Aorta (tissue), 5 donors: ENCODE measurements at regions not wholly inside any gene's neighbourhood (a gene's known extent, or its start where the extent isn't known, plus 50 kb on each side); places are given as distances from the start of the nearest gene placed in this dataset.
A peak's percentile ranks its signal among the peaks of the same experiment; 100 is the strongest.

Experiments used
- ATAC-seq: fragments of 200-7000 bp; cut with Tn5 transposase; one replicate; pipeline ENCODE4 v1.9.1; 2022; ENCODE audit warnings: moderate library complexity; ENCODE audit not compliant: low FRiP score
- DNase-seq, 2 donors: peaks; one replicate each; pipeline ENCODE4 v3.0.0-alpha.2; 2020
- H3K27ac ChIP-seq, 2 donors: one replicate each; pipeline ENCODE4 v1.5.1; 2013; ENCODE audit warnings: low read length in 2 of 2, mild to moderate bottlenecking in 2 of 2, moderate library complexity in 2 of 2, control low read depth in 1 of 2, inconsistent platforms in 1 of 2, low read depth in 1 of 2
- H3K27me3 ChIP-seq, 2 donors: one replicate each; pipeline ENCODE4 v1.6.1; 2013; ENCODE audit warnings: control low read depth in 1 of 2, low read length in 1 of 2, mild to moderate bottlenecking in 1 of 2, moderate library complexity in 1 of 2; ENCODE audit not compliant: insufficient read depth in 2 of 2, control insufficient read depth in 1 of 2
- H3K36me3 ChIP-seq, 2 donors: one replicate each; pipeline ENCODE4 v1.6.1; 2013; ENCODE audit warnings: control low read depth in 1 of 2, low read length in 1 of 2, mild to moderate bottlenecking in 1 of 2; ENCODE audit not compliant: insufficient read depth in 2 of 2, control insufficient read depth in 1 of 2
- H3K4me1 ChIP-seq, 2 donors: one replicate each; pipeline ENCODE4 v1.6.1; 2013; ENCODE audit warnings: low read length in 2 of 2, control low read depth in 1 of 2, mild to moderate bottlenecking in 1 of 2, moderate library complexity in 1 of 2; ENCODE audit not compliant: insufficient read depth in 2 of 2, control insufficient read depth in 1 of 2
- H3K4me3 ChIP-seq, 2 donors: one replicate each; pipeline ENCODE4 v1.5.1; 2013; ENCODE audit warnings: low read length in 2 of 2, control low read depth in 1 of 2, mild to moderate bottlenecking in 1 of 2
- H3K9me3 ChIP-seq: one replicate; pipeline ENCODE4 v1.6.1; 2013; ENCODE audit warnings: mild to moderate bottlenecking, low read length; ENCODE audit not compliant: control insufficient read depth
- WGBS, 2 donors: extraction: QIAGEN DNeasy Blood & Tissue Kit; methylation state at CpG; one replicate each; pipeline ENCODE4 v1.1.7; 2013; 5-methylcytosine and 5-hydroxymethylcytosine counted together
- intact Hi-C, 2 donors: fragments of 100-400 bp; cut with DNase I; formaldehyde crosslinking; loops; one replicate each; pipeline versions ENCODE4 v1.14.2 to v1.15.0; 2022
- donor health status: healthy with polysubstance abuse.
- donor health status: Bipolar disorder and iron deficiency.
- donor health status: DM: no; HTN: no; CAD: no.
- donor health status: DM: no; HTN: no; CAD: no.
- donor health status: DM: yes; HTN: yes; CAD: no.

GRCh38 chr20:58018590-58018989 lies 209.9 kb downstream of the ANKRD60 start:
- WGBS, 2 donors: 95 to 97% methylated on average over 8 of the region's 8 CpGs
- no peaks in the 10 kb centered on the region for H3K4me1 ChIP-seq
- intact Hi-C loops: loop anchor here in 1 of 2 donors (10.0 kb wide), 1 partner anchor 364 kb away; no protein-coding TSS in a partner anchor
- H3K4me3 ChIP-seq: no peak overlapping the region
- H3K27me3 ChIP-seq: no peaks in the 10 kb centered on the region
- DNase-seq (no peak), ATAC-seq (no peak)
- H3K27ac ChIP-seq: no peak overlapping the region
- H3K36me3 ChIP-seq: no peaks in the 10 kb centered on the region
- no peaks in the 10 kb centered on the region for H3K9me3 ChIP-seq

GRCh38 chr20:58017970-58018530 lies 210.4 kb downstream of the ANKRD60 start:
- Histone ChIP-seq H3K27ac (no peak overlapping the region), H3K9me3 (no peaks in the 10 kb centered on the region), H3K4me3 (no peak overlapping the region), H3K27me3 (no peaks in the 10 kb centered on the region), H3K36me3 (no peaks in the 10 kb centered on the region), H3K4me1 (no peaks in the 10 kb centered on the region)
- WGBS, 2 donors: 91 to 92% methylated on average over 16 of the region's 16 CpGs
- intact Hi-C loops: loop anchor here in 1 of 2 donors (10.0 kb wide), 1 partner anchor 363 kb away; no protein-coding TSS in a partner anchor
- ATAC-seq (no peak), DNase-seq (no peak)

DNA sequence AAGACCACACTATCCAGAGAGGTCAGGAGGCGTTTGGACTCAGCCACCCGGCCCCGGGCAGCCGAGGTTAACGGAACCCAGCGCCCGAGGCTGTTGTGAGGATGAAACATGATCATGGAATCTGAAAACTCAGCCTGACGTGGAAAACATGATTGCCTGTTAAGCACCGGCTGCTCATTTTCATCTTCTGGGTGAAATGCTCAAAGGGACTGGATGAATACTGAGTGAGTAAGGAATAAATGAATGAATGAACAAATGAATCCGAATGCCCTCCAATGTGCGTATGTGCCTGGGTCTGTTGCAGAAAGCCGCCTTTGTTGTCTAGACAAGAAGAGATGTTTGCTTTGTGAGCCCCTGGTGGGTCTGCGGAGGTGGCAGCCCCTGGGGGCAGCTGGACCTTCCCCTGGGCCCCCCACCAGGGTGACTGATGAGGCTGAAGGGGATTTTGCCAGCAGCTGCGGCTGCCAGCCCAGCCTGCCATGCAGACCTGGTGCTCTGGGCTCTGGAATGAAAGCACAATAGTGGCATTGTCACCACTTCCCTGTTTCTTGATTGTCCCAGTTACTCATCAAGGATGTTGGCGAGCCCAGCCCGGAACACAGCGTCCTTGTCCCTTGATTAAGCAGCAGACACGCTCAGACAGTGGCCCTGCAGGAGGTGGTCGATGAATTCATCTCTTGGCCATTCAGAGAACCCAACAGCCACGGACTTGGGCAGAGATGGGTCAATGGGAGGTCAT lies 211.1 kb downstream of the ANKRD60 start:
- H3K27ac ChIP-seq: no peak overlapping the region
- intact Hi-C loops: loop anchor here in 1 of 2 donors (10.0 kb wide), 1 partner anchor 363 kb away; no protein-coding TSS in a partner anchor
- H3K36me3 ChIP-seq: no peaks in the 10 kb centered on the region
- no peaks in the 10 kb centered on the region for H3K27me3 ChIP-seq
- H3K4me3 ChIP-seq: no peak overlapping the region
- DNase-seq: peak in 1 of 2 donors; percentile 66
- no peak for ATAC-seq
- 80 to 93% methylated on average over 20 of the region's 20 CpGs for WGBS, 2 donors
- H3K9me3 ChIP-seq: no peaks in the 10 kb centered on the region
- H3K4me1 ChIP-seq: no peaks in the 10 kb centered on the region

DNA sequence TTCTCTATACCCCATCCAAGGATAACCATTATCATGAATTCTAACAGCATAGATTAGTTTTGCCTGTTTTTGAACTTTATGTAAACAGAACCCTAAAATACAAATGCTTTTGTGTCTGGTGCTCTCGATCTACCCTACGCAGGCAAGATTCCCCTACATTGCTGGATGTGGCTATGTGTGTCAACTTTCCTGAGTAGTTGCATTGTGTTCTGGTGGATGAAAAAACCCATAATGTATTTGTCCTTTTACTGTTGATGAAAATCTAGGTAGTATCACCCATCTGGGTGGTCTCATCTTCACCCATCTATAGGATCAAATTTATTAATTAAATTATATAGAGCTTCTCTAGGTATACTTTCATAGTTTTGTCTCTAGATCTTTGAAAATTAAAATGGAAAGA lies 211.7 kb downstream of the ANKRD60 start:
- no peaks in the 10 kb centered on the region for H3K36me3 ChIP-seq
- intact Hi-C loops: loop anchor here in 1 of 2 donors (10.0 kb wide), 1 partner anchor 362 kb away; no protein-coding TSS in a partner anchor
- DNase-seq (no peak), ATAC-seq (no peak)
- WGBS, 2 donors: 94 to 97% methylated on average over 2 of the region's 2 CpGs
- H3K4me1 ChIP-seq: no peaks in the 10 kb centered on the region
- no peak overlapping the region for H3K27ac ChIP-seq
- H3K9me3 ChIP-seq: no peaks in the 10 kb centered on the region
- no peaks in the 10 kb centered on the region for H3K27me3 ChIP-seq
- no peak overlapping the region for H3K4me3 ChIP-seq

DNA sequence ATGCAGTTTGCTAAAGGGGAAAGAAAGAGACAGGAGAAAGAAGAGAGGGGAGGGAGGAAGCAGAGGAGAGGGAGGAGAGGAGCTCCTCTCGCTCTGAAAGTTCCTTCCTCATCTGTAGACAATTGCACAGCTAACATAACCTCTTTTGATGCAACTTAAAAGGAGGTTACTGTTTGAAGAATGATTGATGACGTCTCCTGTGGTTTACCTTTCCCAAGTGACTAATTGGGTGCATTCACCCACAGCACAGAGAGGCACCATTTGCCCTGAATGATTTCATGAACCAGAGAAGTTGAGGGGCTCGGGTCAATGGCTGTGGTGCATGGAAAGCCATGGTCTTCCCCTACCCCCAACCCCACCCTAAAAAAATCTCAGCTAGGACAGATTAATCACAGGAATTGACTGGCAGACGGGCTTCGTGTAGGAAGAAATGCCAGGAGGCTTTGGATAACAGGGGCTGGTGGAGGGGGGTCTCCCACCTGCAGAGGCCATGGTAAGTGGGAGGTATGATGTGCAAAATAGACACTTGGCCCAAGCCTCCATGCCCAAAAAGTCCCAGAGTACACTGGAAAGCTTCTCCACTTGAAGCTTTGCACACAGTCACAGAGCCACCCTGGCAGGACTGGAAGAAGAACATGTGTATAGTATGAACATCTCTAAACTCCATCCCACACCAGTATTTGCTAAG lies 213.7 kb downstream of the ANKRD60 start:
- ATAC-seq (no peak), DNase-seq (no peak)
- H3K4me3 ChIP-seq: no peak overlapping the region
- H3K36me3 ChIP-seq: no peaks in the 10 kb centered on the region
- H3K27me3 ChIP-seq: no peaks in the 10 kb centered on the region
- H3K9me3 ChIP-seq: no peaks in the 10 kb centered on the region
- no peak overlapping the region for H3K27ac ChIP-seq
- intact Hi-C loops: loop anchor here in 1 of 2 donors (10.0 kb wide), 1 partner anchor 360 kb away; no protein-coding TSS in a partner anchor
- H3K4me1 ChIP-seq: no peaks in the 10 kb centered on the region
- WGBS, 2 donors: 93 to 95% methylated on average over 5 of the region's 5 CpGs

GRCh38 chr20:58012731-58013510 lies 215.5 kb downstream of the ANKRD60 start:
- H3K4me3 ChIP-seq: no peak overlapping the region
- intact Hi-C loops: loop anchor here in 1 of 2 donors (10.0 kb wide), 1 partner anchor 358 kb away; no protein-coding TSS in a partner anchor

GRCh38 chr20:58011947-58012610 lies 216.4 kb downstream of the ANKRD60 start:
- Histone ChIP-seq H3K9me3 (no peaks in the 10 kb centered on the region), H3K27ac (no peak overlapping the region), H3K4me3 (no peak overlapping the region), H3K36me3 (no peaks in the 10 kb centered on the region), H3K4me1 (no peaks in the 10 kb centered on the region), H3K27me3 (no peaks in the 10 kb centered on the region)
- no peak for ATAC-seq
- intact Hi-C loops: loop anchor here in 1 of 2 donors (10.0 kb wide), 1 partner anchor 357 kb away; no protein-coding TSS in a partner anchor
- 43 to 58% methylated on average over 11 of the region's 11 CpGs for WGBS, 2 donors
- peak in 1 of 2 donors; percentile 59 for DNase-seq

More at GRCh38 chr20:58012731-58013510, 215.5 kb downstream of the ANKRD60 start:
- Histone ChIP-seq H3K36me3 (no peaks in the 10 kb centered on the region), H3K4me1 (no peaks in the 10 kb centered on the region), H3K27me3 (no peaks in the 10 kb centered on the region), H3K9me3 (no peaks in the 10 kb centered on the region), H3K27ac (no peak overlapping the region)
- WGBS, 2 donors: 28 to 33% methylated on average over 16 of the region's 16 CpGs
- DNase-seq: peak in 1 of 2 donors; percentile 35
- ATAC-seq: no peak
